AG09309 (cell line): ENCODE measurements at regions not wholly inside any gene's neighbourhood (a gene's known extent, or its start where the extent isn't known, plus 50 kb on each side); places are given as distances from the start of the nearest gene placed in this dataset.
"Not testable (repeated sequence)": the region's sequence is repeated elsewhere in the genome, so short reads cannot be mapped to it uniquely, and the experiment has no call there.

Source experiments
- DNase-seq: peaks from one replicate; pipeline ENCODE4 v3.0.0-alpha.2; 2010; ENCODE audit warnings: low read depth
- H3K4me3 ChIP-seq: 2 replicates; pipeline ENCODE4 v1.5.1; 2011; ENCODE audit warnings: mild to moderate bottlenecking, low read depth, low read length, moderate library complexity; ENCODE audit not compliant: control insufficient read depth
- TF ChIP-seq, protein P1 (sequence below): IDR thresholded peaks from 2 replicates; pipeline ENCODE4 v1.5.1; 2011; ENCODE audit warnings: mild to moderate bottlenecking, low read depth, low read length, inconsistent platforms; ENCODE audit not compliant: insufficient read depth, control insufficient read depth; ENCODE audit errors: missing control alignments

DNA sequence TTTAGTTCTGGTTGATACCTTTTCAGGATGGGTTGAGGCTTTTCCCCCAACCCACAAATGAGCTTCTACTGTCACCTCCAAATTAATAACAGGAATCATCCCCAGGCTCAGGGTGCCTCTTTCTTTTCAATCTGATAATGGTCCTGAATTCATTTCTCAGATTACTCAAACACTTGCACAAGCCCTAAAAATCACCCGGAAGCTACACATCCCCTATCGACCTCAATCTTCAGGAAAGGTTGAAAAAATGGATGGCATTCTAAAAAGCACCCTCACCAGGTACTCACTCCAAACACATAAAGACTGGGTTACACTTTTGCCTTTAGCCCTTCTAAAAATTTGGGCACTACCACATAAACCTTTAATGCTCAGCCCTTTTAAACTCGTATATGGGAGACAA lies 79.9 kb downstream of the COQ2 start:
- no peak overlapping the region for H3K4me3 ChIP-seq
- TF ChIP-seq, protein P1, sequence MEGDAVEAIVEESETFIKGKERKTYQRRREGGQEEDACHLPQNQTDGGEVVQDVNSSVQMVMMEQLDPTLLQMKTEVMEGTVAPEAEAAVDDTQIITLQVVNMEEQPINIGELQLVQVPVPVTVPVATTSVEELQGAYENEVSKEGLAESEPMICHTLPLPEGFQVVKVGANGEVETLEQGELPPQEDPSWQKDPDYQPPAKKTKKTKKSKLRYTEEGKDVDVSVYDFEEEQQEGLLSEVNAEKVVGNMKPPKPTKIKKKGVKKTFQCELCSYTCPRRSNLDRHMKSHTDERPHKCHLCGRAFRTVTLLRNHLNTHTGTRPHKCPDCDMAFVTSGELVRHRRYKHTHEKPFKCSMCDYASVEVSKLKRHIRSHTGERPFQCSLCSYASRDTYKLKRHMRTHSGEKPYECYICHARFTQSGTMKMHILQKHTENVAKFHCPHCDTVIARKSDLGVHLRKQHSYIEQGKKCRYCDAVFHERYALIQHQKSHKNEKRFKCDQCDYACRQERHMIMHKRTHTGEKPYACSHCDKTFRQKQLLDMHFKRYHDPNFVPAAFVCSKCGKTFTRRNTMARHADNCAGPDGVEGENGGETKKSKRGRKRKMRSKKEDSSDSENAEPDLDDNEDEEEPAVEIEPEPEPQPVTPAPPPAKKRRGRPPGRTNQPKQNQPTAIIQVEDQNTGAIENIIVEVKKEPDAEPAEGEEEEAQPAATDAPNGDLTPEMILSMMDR, result no peak
- no peak for DNase-seq

GRCh38 chr4:83201761-83202160 lies 82.8 kb downstream of the COQ2 start:
- no peak for DNase-seq
- TF ChIP-seq, protein P1, result no peak
- no peak overlapping the region for H3K4me3 ChIP-seq

DNA sequence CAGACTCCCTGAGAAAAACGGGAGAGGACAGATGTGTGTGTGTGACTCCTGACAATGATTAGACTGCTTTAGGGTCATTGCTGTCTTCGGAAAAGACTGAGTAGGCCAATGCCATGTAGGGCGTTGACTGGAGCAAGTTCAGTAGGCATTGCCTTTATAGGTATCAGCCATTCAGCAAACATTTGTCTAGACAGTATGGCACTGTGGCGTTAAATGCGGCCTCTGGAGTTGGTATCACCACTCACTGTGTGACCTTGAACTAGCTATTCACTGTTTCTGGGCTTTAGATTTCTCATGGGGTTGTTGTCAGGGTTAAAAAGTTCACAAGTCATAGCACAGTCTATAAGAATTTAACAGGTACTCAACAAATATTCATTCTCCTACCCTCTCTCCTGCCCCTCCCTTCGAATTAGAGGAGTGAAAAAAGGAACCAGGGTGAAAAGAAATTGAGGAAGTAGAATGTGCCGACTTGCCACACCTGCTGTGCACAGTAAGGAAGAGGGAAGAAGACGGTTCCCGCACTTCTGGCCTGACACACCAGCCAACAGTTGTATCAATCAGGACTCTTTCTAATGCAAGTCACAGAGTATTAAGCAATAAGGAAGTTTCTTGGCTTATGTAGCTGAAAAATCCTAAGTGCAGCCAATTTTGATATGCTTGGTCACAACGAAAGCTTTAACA lies 83.2 kb upstream of the PLAC8 start:
- no peak overlapping the region for H3K4me3 ChIP-seq
- DNase-seq, result no peak
- TF ChIP-seq, protein P1, result no peak

- H3K4me3 ChIP-seq, result no peak overlapping the region
- no peak for DNase-seq
- TF ChIP-seq, protein P1, result no peak
Observed at GRCh38 chr4:83196921-83197320, 82.4 kb upstream of the PLAC8 start.

- no peak overlapping the region for H3K4me3 ChIP-seq
- DNase-seq, result no peak
- TF ChIP-seq, protein P1, result no peak
Observed at GRCh38 chr4:83195269-83195668, 80.7 kb upstream of the PLAC8 start.

DNA sequence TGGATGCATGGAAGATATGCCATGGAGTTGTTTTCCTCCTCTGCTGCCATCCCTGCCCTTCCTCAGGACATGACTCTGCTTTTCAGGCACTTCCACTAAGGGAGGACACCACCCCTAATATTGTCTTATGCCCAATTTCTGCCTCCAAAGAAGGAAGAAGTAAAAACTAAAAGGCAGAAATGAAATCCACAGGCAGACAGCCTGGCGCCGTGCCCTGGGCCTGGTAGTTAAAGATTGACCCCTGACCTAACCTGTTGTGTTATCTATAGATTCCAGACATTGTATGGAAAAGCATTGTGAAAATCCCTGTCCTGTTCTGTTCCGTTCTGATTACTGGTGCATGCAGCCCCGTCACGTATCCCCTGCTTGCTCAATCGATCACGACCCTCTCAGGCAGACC lies 80.1 kb upstream of the PLAC8 start:
- not testable (repeated sequence) for DNase-seq, H3K4me3 ChIP-seq

GRCh38 chr4:83192634-83193033 lies 78.1 kb upstream of the PLAC8 start:
- no peak overlapping the region for H3K4me3 ChIP-seq
- TF ChIP-seq, protein P1, result no peak
- DNase-seq, result no peak
